ENCODE measurements at regions not wholly inside any gene's neighbourhood (a gene's known extent, or its start where the extent isn't known, plus 50 kb on each side); places are given as distances from the start of the nearest gene placed in this dataset.

DNA sequence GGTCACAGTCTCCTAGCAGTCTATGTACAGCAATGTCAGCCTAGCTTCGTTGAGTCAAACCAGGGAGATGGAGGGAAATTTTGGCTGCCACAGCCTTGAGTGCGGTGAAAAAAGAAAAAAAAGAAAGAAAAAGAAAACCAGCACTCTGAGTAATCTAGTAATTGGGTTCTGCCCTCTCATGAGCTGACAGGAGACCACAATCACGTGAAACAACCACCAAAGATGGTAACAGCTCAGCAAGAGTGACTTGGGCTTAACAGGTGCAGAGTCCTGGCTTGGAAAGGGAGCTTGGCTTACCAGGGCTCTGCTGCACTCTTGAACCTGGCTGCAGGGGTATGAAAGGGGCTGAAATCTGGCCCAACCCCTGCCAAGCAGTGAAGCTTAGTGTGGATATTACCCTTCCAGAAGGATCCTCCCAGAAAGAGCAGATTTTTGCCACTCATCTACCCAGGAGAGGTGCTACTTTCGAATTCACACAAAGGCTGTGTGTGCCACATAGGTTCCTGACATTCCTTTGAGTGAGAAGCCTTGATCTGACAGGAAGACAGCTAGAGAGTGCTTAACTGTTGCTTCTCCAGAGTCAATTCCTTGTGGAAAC lies 350.3 kb downstream of the PTTG2 start:
- peak in 1 of 51 donors; percentile 15 for DNase-seq

GRCh38 chr4:38311495-38312126 lies 351.4 kb downstream of the PTTG2 start:
- DNase-seq, result no peak

DNA sequence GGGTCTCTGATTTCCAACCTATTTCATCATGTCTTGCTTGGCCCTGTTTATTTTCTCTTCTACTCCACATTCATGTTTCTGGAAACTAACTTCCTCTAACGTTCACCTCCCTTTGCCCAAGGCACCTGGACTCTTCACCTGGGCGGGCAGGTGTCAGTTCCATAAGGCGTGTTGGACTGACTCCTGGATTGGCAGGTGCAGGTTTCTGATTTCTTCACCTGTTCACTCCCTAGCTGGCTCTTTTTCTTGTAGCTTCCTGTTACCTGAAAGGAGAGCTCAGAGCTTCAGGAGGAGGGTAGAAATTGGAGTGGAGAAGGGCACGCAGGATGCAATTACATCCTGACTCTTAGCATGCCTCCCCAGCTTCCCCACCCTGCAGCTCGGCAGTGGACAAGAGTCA lies 350.8 kb upstream of the KLF3 start:
- no peak for DNase-seq

- no peak for DNase-seq
Observed at GRCh38 chr4:38313999-38314561, 349.9 kb upstream of the KLF3 start.

- DNase-seq, result peak in 1 of 51 donors; percentile 16
Observed at GRCh38 chr4:38314663-38315062, 349.3 kb upstream of the KLF3 start.

GRCh38 chr4:38315286-38315685 lies 348.7 kb upstream of the KLF3 start:
- DNase-seq, result no peak

DNA sequence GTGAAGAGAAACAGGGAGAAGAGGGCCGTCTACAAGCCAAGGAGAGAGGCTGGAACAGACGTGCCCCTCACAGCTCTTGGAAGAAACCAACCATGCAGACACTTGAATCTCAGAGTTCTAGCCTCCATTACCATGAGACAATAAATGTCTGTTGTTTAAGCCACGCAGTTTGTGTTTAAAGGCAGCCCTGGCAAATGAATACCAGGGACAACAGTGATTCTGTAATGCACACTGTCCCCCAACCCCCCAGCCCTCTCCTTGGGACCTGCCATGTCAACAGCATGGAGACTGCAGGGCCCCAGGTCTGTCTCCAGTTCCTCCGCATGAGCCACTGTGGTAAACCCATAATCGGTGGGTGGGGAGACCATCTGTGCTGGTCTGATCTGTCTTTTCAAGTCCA lies 348.0 kb upstream of the KLF3 start:
- no peak for DNase-seq

DNA sequence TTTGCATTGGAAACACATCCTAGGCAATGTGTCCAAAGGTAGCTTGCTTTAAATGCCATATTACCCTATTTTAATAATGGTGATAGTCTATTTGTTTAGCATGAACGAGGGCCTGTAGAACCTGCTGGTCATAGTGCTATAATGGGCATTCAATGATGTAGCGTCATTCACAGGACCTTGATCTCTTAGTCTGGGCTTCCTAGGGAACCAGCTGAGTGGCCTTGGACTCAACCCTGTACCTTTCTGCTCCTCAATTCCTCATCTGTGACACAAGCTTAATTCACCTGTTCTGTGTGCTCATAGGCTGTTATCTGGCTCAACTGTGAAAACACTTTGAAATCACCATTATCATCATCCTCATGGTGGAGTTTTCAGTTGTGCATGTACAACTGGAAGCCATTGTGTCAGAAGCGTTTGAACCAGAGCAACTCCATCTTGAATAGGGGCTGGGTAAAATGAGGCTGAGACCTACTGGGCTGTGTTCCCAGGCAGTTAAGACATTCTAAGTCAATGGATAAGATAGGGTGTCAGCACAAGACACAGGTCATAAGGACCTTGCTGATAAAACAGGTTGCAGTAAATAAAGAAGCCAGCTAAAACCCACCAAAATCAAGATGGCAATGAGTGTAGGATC lies 346.8 kb upstream of the KLF3 start:
- no peak for DNase-seq

GRCh38 chr4:38318737-38319455 lies 345.1 kb upstream of the KLF3 start:
- DNase-seq, result peak in 48 of 51 donors; percentile 15 to 79 (median 50)

DNA sequence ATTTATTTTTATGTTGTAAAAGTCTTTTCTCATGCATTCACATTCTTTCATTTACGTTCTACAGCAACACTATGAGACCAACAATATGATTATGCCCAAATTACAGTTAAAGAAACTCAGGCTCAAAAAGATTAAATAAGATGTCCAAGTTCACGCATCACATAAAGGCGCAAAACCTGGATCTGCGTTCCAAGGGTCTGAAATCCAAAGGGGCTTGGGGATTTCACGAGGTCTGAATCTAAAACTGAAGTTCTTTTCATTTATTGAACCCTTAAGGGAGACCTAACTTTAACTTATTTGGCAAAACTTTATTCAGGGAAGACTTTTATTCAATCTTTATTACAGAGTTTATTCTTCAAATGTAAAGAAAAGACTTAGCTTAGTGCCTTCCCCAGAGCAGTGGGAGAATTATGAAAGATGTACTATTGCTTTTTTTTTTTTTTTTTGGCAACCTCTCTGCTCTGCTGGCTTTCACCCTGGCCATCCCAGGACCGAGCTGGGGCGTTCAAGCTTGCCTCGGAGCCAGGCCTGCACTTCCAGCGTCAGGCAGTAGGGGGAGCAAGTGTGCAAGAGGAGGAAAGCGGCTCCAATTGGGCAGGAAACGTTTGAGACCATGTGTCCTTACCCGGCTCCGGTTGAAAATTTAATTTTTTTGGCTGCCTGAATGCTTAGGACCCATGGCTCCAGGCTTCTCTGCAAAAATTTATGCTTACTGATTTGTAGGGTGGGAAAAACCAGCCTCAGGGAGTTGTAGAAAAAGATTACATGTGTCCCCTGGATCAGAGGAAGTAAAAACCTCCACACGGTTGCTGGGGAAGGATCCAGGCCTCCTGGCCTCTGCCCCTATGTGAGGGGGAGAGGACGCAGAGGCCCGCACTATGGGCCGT lies 344.3 kb upstream of the KLF3 start:
- DNase-seq, result peak; percentile 39 to 94 (median 78)

- no peak for DNase-seq
Observed at GRCh38 chr4:38320343-38320695, 343.7 kb upstream of the KLF3 start.

DNA sequence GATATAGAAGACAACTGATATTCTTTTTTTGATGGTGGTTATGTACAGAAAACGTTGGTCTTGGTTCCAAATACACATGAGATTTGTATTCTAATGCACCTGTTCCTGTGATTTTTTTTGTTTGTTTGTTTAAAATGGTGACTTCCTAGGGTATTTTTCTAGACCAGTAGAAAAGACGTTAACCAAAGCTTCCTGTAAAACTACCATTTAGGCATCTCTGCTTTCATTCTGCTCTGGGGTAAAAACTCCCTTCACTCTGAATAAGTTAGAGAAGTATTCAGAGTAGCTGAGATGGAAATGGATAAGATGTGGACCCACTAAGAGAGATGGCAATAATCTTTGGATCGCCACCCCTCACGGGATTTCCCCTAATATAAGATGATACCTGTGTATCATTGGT lies 343.2 kb upstream of the KLF3 start:
- DNase-seq, result no peak

GRCh38 chr4:38322714-38323113 lies 341.3 kb upstream of the KLF3 start:
- peak in 1 of 51 donors; percentile 5 for DNase-seq

DNA sequence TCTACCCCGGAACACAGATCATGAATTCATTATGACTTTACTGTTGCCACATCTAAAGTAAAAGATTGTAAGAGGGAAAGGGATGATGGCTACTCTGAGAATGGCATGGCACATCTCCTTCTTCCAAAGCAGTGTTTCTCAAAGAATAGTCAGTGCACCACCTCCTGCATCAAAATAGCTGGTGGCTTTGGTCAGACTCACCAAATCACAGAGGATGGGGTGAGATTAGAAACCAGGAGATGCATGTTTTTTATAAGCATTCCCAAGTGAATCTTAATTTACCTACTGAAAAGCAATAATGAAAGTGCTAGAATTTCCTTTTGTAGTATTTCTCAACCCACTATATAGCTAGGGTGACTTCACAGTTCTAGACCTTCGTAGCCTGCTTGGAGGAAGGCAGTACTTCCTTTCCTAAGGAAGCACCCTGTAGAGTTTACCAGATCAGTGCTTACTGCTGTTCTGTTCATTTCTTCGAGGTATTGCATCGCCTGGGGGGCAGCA lies 340.8 kb upstream of the KLF3 start:
- no peak for DNase-seq

GRCh38 chr4:38324861-38325628 lies 339.0 kb upstream of the KLF3 start:
- no peak for DNase-seq

- DNase-seq, result no peak
Observed at GRCh38 chr4:38325629-38325913, 338.4 kb upstream of the KLF3 start.

DNA sequence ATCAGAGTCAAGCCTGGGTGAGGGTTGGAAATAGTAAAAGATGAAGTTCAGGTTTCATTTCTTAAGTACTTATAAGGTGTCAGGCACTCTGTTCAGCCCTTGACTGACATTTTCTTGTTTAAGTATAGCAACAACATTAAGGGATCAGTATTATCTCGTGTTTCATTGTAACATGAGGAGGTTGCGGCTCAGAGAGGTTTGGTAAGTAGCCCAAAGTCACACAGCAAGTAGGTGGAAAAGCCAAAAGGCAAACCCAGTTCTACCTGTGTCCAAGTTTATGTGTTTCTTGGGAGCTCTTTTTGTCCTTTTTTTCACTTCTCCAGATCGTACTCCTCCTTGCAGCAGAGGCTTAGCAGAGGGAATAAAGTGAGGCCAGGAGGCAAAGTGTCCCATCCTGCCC lies 337.5 kb upstream of the KLF3 start:
- DNase-seq, result no peak

DNA sequence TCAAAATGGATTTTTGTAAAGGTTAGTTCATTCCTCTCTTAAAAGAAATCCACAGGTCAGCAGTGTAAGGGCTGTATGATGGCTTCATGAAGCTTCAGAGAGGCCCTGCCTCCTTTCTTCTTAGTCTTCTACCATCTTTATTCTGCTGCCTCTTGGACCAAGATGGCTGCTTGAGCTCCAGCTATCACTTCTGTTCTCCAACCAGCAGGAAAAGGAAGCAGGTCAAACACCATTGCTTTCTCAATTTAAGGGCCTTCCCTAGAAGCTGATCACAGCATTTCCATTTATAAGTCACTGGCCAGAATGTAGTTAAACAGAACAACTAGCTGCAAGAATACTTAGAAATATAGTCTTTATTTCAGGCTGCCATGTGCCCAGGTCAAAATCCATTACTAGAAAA lies 336.8 kb upstream of the KLF3 start:
- no peak for DNase-seq

- DNase-seq, result no peak
Observed at GRCh38 chr4:38328989-38329729, 334.8 kb upstream of the KLF3 start.

GRCh38 chr4:38330321-38330720 lies 333.7 kb upstream of the KLF3 start:
- no peak for DNase-seq
